ENCODE measurements at regions not wholly inside any gene's neighbourhood (a gene's known extent, or its start where the extent isn't known, plus 50 kb on each side); places are given as distances from the start of the nearest gene placed in this dataset.
"Not testable (repeated sequence)": the region's sequence is repeated elsewhere in the genome, so short reads cannot be mapped to it uniquely, and the experiment has no call there.

DNA sequence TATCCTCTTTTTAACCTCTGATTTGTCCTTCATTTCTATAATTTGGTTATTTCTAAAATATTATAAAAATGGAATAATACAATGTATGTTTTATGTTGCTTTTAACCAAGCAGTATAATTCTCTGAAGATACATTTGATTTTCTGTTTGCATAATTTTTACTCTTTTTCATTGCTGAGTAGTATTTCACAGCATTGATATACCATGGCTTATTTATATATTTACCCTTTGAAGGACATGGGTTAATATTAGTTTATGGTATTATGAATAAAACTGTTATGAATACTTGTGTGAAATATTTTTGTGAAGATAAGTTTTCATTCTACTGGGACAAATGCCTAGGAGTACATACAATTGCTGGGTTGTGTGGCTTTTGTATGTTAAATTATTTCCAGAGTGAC is 748.6 kb downstream of the TENT5A start:
- no peak for DNase-seq (ENCODE audit: low spot score)

- DNase-seq (ENCODE audit: low spot score), result no peak
Measured at GRCh38 chr6:81003156-81003555, 749.3 kb downstream of the TENT5A start.

DNA sequence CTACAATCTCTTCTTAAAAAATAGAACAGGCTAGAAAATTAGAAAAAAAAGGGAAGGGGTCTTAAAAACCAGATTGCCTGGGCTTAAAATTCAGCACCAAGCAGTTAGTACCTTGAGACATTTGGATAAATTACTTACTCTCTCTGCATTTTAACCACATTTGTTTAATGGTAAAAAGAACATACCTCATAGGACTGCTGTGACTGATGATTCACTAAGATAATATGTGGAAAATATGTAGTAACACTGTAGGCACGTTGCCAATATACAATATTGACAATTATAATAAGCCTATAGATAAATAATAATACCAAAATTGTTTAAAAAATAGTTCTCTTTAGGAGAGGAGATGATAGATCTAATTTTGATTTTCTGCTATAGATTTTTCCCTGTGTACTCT is 750.4 kb downstream of the TENT5A start:
- no peak for DNase-seq (ENCODE audit: low spot score)

- no peak for DNase-seq (ENCODE audit: low spot score)
Measured at GRCh38 chr6:80991316-80991715, 761.2 kb downstream of the TENT5A start.

DNA sequence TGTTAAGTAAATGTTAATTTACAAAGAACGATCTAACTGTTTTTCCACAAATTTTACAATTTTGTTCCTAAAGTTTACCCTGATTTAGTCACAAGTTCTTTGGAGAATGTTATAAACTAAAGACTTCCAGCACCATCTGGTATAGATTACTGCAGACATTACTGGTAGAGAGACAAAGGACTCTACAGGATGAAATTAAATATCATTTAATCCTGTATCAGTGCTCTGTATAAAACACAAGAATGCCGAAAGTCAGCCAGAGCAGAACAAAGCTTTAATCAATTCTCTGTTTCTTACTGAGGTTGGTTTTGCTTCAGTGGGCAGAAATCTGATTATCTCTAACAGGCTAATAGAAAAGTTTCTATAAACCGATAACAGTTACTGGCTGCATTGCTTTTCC is 763.6 kb downstream of the TENT5A start:
- no peak for DNase-seq (ENCODE audit: low spot score)

- no peak for DNase-seq (ENCODE audit: low spot score)
Measured at GRCh38 chr6:80988286-80988685, 764.2 kb downstream of the TENT5A start.

DNA sequence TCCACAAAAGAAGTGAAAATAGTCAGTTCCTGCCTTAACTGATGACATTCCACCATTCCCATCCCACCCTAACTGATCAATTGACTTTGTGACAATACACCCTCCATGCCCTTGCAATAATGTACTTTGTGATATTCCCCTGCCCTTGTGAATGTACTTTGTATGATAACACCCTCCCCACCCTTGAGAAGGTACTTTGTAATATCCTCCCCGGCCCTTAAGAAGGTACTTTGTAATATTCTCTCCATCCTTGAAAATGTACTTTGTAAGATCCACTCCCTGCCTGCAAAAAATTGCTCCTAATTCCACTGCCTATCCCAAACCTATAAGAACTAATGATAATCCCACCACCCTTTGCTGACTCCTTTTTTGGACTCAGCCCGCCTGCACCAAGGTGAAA is 771.3 kb downstream of the TENT5A start:
- DNase-seq (ENCODE audit: low spot score), result not testable (repeated sequence)

- DNase-seq (ENCODE audit: low spot score), result no peak
Measured at GRCh38 chr6:80976336-80976735, 776.1 kb downstream of the TENT5A start.

GRCh38 chr6:80974579-80974978 is 777.9 kb downstream of the TENT5A start:
- DNase-seq (ENCODE audit: low spot score), result no peak

GRCh38 chr6:80969439-80969838 is 783.0 kb downstream of the TENT5A start:
- DNase-seq (ENCODE audit: low spot score), result no peak

DNA sequence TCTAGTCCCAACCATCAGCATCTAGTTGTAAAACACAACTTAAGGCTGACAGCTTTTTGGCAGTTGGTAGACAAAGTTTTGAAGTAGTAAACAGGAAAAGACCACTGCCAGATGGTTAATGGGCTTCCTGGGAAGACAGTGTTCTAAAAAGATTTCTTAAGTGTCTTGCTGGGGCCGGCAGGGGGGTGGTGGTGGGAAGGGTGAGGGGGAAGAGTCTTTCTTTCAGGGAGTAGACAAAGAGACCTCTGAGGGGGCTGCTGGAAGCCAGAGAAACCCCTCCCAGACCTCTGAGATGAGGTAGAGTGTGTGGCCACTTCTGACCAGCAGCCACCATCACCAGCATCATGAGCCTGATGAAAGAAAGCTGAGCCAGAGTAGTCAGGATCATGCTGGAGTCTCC is 784.9 kb downstream of the TENT5A start:
- no peak for DNase-seq (ENCODE audit: low spot score)

DNA sequence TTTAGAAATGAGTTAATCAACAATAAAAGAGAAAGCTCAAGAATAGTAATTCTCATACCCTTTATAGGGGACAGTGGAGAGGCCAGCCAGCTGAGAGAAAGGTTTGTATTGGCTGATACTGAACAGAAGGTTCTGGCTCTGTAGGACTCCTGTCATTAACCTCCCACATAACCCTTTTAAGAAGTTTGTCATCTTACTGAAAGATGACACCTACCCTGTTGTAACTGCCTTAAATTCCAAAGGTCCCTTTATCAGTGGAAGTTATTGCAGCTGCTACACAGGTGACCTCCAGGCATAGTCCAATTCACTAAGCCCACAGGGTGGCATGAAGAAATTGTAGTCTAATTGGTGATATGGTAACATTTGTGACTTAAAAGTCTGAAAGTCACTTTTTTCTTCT is 790.1 kb downstream of the TENT5A start:
- DNase-seq (ENCODE audit: low spot score), result no peak

DNA sequence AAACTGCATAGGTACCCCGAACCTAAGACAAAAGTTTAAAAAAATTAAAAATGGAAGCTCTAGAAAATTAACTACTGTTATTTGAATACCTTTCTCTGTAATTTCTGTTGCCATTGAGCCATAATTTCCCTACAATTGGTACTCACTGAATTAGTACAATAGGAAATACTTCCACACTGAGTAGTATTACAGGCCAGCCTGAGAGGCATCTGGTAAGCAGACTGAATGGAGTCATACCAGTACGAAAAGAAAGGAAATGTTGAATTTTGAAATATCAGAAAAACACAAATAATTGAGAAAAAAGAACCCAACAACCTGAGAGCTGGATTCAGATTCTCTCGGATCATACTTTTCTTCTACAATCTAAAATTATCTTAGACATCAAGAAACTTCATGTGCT is 791.3 kb downstream of the TENT5A start:
- DNase-seq (ENCODE audit: low spot score), result no peak

- DNase-seq (ENCODE audit: low spot score), result no peak
Measured at GRCh38 chr6:80959034-80959433, 793.4 kb downstream of the TENT5A start.

- no peak for DNase-seq (ENCODE audit: low spot score)
Measured at GRCh38 chr6:80956898-80957297, 795.6 kb downstream of the TENT5A start.

- not testable (repeated sequence) for DNase-seq (ENCODE audit: low spot score)
Measured at GRCh38 chr6:80952479-80952878, 800.0 kb downstream of the TENT5A start.

DNA sequence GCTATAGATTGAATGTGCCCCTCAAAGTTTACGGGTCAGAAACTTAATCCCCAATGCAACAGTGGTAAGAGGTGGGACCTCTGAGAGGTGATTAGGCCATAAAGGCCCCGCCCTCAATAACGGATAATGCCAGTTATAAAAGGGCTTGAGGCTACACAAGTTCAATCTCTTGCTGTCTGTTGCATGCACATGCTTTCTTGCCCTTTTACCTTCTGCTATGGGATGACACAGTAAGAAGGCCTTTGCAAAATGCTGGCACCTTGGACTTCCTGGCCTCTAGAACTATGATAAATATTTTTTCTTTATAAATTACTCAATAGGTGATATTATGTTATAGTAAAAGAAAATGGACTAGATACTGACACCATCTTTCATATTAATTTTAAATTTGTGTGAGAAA is 806.1 kb downstream of the TENT5A start:
- no peak for DNase-seq (ENCODE audit: low spot score)

- no peak for DNase-seq (ENCODE audit: low spot score)
Measured at GRCh38 chr6:80942911-80943310, 809.6 kb downstream of the TENT5A start.

DNA sequence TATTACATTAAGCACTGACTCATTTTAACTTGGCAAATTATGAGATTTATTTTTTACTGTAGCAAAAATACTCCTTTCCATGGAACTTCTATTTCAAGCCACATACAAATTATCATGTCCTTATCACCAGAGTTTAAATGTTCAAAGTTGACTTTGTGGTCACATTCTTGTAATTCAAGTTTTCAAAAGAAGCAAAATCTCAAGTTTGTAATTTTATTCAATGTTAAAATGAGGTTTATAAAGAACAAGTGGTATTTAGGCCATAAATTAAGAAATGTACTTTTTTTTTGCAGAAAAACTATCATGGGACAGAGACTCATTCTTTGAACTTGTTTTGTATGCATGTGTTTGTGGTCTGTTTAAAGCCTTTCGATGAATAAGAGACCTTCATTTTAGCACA is 811.5 kb downstream of the TENT5A start:
- DNase-seq (ENCODE audit: low spot score), result no peak

GRCh38 chr6:80940571-80940970 is 811.9 kb downstream of the TENT5A start:
- no peak for DNase-seq (ENCODE audit: low spot score)

GRCh38 chr6:80939898-80940297 is 812.6 kb downstream of the TENT5A start:
- no peak for DNase-seq (ENCODE audit: low spot score)

DNA sequence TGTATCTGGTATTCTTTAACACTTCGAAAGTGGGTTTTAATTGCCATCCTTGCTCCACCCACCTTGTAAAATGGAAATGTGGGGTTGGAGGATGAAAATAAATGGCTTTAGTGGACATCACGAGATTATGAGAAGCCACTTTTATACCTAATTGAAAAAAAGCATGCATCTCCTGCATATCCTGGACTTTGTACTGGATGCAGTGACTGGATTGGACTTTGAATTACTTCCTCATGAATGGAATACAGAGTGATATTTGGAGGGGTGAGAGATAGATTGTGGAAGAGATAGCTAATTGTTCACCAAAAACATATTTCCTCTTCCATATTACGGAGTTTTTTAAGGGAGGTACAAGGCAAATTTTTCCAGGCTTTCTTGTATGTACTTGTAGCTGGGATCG is 813.0 kb downstream of the TENT5A start:
- no peak for DNase-seq (ENCODE audit: low spot score)

GRCh38 chr6:80938131-80938530 is 814.4 kb downstream of the TENT5A start:
- DNase-seq (ENCODE audit: low spot score), result no peak

DNA sequence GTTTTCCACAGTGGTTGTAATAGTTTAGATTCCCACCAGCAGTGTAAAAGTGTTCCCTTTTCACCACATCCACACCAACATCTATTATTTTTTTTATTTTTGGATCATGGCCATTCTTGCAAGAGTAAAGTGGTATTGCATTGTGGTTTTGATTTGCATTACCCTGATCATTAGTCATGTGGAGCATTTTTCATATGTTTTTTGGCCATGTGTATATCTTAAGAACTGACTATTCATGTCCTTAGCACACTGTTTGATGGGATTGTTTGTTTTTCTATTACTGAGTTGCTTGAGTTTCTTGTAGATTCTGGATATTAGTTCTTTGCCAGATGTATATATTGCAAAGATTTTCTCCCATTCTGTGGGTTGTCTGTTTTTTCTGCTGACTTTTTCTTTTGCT is 820.1 kb downstream of the TENT5A start:
- no peak for DNase-seq (ENCODE audit: low spot score)

DNA sequence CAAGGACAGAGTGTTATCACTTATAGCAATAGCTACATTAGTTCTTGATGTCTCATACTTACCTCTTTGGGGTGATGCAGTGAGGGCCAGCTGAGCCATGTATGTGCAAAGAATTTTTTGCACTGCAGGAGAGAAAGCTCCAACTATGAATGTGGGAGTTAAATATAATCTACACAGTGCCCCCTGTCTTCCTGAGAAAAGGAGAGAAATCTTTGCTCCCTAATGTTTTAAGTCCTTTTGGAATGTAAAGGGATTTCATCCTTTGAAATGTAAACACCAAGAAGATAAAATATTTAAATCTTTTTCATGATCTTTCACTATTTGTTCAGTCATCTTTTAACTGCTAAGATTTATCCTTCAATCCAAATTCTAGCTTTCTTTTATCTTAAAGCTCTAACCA is 822.1 kb downstream of the TENT5A start:
- no peak for DNase-seq (ENCODE audit: low spot score)
